ENCODE measurements at regions not wholly inside any gene's neighbourhood (a gene's known extent, or its start where the extent isn't known, plus 50 kb on each side); places are given as distances from the start of the nearest gene placed in this dataset.
"Not testable (repeated sequence)": the region's sequence is repeated elsewhere in the genome, so short reads cannot be mapped to it uniquely, and the experiment has no call there.

DNA sequence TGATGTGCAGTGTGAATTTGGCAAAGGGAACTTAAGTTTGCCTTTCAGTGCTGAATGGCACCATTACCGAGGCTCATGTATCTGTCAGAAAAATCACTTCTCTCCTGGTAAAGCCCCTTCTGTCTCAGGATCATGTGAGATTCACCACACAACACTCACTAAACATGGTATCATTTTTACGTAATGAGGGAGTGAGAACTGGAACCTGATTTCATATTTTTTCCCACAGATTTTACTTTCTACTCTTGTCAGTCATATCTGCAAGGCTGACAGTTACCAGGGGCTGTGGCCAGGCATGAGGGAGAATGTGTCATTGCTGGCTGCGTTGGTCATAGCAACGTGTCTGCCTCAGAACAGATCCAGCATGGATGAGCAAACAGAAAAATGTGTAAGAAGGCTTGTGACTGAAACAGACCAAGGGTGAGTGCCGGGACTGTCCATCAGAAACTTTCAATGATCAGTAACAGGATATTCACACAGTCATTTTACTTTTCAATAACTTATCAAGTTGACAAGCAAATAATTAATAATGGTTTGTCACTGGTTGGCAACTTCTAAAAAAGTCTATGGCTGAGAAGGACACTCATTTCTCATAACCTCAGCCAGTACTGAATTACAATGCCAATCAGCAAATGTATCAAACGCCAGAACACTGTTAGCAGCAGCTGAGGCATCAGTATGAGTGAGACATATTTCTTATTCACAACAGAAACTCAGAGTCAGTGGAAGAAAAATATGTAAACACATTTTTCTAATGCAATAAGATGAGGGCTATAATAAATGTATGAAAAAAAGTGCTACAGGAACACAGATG, 100.5 kb downstream of the CDC42EP3 start:
- no peak for DNase-seq (ENCODE audit: low spot score)

DNA sequence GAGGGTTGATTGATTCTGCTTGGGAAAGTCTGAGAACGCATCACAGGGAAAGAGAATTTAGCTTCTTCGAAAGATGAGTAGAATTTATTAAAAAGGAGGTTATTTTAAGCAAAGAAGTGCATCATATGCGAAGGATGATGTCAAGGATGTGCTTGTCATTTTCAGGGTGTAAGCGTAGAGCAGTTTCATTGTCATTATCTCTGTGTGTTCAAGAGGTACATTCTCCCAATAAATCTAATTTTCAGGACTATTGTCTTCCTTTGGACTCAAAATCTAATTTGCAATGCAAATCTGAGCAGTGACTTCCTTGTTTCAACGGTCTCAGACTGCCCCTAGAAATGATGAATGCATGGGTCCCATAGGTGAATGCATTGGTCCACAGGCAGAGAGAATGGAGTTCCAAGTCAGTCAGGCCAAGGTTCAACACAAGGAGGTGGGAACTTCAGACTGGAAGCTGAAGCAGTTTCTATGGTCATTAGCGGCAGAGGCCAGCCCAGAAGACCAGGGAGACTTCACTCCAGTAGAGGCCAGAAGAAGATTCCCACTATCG, 99.8 kb downstream of the CDC42EP3 start:
- DNase-seq (ENCODE audit: low spot score): no peak

GRCh38 chr2:37573451-37574388, 97.7 kb downstream of the CDC42EP3 start:
- DNase-seq (ENCODE audit: low spot score): no peak

DNA sequence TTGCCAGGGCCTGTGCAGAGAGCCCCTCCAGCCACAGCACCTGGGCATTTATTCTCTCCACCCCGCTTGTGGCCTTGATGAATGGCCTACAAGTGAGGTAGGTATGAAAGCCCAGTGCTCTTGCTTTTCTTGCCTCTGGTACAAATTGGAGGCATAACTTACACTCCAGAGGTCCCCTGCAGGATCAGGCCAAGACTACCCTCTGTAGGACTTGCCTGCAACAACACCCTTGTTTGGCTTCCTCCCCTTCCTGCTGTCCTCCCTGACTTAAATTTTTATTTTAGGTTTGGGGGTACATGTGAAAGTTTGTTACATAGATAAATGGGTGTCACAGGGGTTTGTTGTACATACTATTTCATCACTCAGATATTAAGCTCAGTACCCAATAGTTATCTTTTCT, 95.7 kb downstream of the CDC42EP3 start:
- DNase-seq (ENCODE audit: low spot score): no peak

- not testable (repeated sequence) for DNase-seq (ENCODE audit: low spot score)
Observed at GRCh38 chr2:37576194-37576593, 95.2 kb downstream of the CDC42EP3 start.

- DNase-seq (ENCODE audit: low spot score): no peak
Observed at GRCh38 chr2:37576831-37577230, 94.6 kb downstream of the CDC42EP3 start.

GRCh38 chr2:37579192-37579713, 92.2 kb downstream of the CDC42EP3 start:
- no peak for DNase-seq (ENCODE audit: low spot score)

DNA sequence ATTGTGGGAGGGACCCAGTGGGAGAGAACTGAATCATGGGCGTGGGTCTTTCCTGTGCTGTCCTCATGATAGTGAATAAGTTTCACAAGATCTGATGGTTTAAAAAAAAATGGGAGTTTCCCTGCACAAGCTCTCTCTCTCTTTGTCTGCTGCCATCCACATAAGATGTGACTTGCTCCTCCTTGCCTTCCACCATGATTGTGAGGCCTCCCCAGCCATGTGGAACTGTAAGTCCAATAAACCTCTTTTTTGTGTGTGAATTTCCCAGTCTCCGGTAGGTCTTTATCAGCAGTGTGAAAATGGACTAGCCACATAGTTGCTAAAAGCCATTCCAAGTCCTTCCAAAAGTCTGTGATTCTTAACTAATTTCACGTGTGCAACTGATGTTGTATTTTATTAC, 91.5 kb downstream of the CDC42EP3 start:
- DNase-seq (ENCODE audit: low spot score): not testable (repeated sequence)

GRCh38 chr2:37581433-37581832, 90.0 kb downstream of the CDC42EP3 start:
- no peak for DNase-seq (ENCODE audit: low spot score)

DNA sequence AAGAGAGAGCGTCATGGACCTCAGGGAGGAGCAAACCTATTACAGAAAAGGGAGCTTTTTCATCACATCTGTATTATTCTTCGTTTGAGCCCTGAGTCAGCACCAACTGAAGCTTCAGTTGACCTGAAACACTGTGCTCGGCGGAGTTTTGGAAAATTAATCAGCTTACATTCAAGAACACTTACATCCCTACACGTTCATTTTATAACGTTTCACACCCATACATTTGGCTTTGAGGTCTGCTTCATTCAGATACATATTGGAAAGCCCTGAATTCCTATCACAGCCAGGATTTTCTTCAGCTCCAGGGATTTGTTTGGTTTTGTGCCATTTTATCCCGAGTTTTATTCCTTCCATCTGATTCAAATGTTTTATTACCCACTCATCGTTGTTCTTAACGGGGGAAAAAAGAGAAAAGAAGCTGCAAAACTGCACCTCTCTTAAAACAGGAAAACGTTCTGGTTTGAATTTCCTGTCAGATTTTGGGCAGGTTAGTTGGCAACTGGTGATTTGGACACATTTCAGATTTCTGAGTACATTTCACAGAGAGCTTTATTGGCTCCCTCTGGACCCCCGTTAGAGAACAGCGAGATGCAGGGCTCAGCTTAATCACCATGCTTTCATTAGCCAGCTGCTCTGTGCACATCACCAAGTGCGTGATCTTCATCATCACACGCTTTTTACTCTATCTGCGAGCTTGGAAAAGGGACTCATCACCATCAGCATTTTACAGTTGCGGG, 88.8 kb downstream of the CDC42EP3 start:
- DNase-seq (ENCODE audit: low spot score): no peak

- no peak for DNase-seq (ENCODE audit: low spot score)
Observed at GRCh38 chr2:37583402-37583801, 88.0 kb downstream of the CDC42EP3 start.

DNA sequence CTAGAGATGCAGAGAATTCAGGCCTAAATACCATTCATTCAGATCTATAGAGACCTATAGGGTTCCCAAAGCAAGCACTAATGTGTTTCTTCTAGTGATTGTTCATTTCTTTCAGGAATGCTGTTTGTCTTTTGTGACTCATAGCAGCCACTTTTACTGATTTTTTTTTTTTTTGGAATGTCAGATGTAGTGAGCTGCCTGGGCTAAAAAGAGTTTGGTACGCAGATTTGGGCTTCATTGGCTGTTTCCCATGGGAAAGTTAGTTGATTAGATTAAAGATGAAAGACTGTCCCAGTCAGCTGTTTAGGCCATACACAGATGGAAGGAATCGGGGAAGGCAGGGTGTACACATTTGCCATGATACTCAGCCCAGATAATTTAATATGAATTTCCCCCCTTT, 87.6 kb downstream of the CDC42EP3 start:
- DNase-seq (ENCODE audit: low spot score): no peak

- DNase-seq (ENCODE audit: low spot score): peak; percentile 34
Observed at GRCh38 chr2:37585295-37585908, 86.0 kb downstream of the CDC42EP3 start.

DNA sequence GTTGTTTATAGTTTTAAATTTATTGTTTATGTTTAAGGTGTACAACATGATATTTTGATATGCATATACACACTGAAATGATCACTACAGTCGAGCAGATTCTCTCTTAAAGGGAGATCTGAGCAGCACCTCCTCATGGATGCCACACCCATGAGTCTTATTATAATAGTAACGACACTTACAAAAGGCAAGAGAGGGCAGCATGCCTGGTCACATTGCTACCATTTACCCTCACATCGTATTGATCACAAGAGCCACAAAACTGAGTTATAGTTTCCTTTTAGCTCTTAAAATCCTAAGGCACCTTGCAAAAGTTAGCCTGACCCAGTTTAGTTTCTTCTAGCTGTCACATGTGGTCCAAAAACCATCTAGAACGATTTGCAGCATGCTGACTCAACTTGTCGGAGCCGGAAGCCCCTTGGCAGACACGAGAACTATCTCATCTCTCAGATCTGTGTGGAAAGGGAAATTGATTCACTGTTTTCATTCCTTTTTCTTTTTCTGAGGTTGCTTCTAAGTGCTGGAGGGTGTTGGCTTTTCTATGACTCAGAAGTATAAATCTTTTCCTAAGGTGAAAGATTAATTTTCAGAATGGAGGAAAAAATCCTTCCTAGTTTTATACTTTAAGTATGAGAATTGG, 85.3 kb downstream of the CDC42EP3 start:
- peak; percentile 41 for DNase-seq (ENCODE audit: low spot score)

GRCh38 chr2:37586663-37587317, 84.7 kb downstream of the CDC42EP3 start:
- DNase-seq (ENCODE audit: low spot score): no peak

- DNase-seq (ENCODE audit: low spot score): no peak
Observed at GRCh38 chr2:37587817-37588216, 83.6 kb downstream of the CDC42EP3 start.

DNA sequence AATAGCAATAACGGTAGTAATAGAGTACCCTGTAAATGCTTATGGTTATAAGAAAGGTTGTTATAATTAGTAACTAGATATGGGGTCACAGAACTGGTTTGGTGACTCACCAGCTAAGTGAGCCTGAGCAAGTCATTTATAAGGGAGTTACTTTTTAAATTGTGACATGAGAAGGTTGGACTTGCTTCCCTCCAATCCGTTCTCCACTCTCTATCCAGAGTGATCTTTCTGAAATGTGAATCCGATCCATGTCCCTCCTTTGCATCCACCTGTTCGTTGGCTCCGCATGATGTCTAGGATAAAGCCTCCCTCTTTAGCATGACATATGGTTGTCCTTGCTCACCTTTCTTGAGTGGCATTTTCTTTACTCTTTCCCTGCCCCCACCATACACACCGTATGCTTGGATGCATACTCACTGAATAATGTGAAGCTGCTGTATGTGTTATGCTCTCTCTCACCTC, 83.1 kb downstream of the CDC42EP3 start:
- no peak for DNase-seq (ENCODE audit: low spot score)

DNA sequence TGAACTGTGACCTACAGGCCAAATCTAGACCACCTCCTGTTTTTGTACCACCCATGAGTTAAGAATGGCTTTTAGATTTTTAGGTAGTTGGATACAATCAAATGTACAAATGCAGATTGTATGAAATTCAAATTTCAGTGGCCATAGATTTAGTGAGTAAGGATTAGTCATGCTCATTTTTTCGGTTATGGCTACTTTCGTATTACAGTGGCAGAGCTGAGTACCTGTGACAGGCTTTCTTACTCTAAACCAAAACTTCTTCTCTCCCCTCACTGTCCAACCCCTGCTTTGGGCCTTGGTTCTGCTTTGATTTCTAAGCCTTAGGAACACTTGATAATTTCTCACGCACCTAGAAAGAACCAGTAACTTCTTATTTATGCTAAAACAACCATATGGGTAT, 82.1 kb downstream of the CDC42EP3 start:
- DNase-seq (ENCODE audit: low spot score): no peak

DNA sequence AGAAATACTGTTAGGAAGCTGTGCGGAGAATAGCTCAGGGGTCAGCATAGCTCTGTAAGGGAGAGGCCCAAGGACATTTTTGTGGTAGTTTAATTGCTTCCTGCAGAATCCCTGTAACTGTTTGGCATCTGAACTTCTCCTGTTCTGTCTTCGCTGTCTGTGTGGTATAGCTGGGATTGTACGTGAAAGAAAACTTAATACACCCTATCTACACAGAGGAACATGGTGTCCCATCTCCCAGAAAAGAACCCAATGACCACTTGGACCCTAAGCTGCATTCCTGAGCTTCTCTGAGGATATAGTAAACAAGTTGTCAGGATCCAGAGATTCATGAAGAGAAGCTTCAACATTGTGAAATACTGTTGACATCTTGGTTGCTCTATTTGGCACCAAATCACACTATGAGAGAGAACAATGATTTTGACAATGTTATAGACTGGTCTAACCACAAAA, 81.3 kb downstream of the CDC42EP3 start:
- no peak for DNase-seq (ENCODE audit: low spot score)

Measured in mucosa of gallbladder (tissue), 1 donor.